ENCODE measurements at regions not wholly inside any gene's neighbourhood (a gene's known extent, or its start where the extent isn't known, plus 50 kb on each side); places are given as distances from the start of the nearest gene placed in this dataset.
"Not testable (repeated sequence)": the region's sequence is repeated elsewhere in the genome, so short reads cannot be mapped to it uniquely, and the experiment has no call there.

DNA sequence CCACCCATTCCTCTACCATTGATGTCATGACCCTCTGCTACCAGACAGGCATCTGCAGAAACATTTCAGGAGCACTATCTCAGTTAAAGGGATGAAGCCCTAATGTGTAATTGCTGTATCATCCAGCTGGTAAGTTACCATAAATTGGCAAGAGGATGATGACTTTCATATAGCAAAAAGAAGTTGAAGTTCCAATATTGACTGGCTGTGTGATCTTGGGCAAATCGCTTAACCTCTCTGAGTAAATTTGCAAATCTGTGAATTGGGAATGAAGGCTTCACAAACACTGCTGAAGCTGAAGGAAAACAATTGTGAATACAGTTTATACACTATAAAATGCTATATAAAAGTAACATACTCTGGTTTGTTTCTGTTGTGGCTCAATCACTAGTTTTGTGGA, 89.5 kb upstream of the PHACTR1 start:
- no peaks in the 10 kb centered on the region for H3K27me3 ChIP-seq
- TF ChIP-seq, protein P1, sequence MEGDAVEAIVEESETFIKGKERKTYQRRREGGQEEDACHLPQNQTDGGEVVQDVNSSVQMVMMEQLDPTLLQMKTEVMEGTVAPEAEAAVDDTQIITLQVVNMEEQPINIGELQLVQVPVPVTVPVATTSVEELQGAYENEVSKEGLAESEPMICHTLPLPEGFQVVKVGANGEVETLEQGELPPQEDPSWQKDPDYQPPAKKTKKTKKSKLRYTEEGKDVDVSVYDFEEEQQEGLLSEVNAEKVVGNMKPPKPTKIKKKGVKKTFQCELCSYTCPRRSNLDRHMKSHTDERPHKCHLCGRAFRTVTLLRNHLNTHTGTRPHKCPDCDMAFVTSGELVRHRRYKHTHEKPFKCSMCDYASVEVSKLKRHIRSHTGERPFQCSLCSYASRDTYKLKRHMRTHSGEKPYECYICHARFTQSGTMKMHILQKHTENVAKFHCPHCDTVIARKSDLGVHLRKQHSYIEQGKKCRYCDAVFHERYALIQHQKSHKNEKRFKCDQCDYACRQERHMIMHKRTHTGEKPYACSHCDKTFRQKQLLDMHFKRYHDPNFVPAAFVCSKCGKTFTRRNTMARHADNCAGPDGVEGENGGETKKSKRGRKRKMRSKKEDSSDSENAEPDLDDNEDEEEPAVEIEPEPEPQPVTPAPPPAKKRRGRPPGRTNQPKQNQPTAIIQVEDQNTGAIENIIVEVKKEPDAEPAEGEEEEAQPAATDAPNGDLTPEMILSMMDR (IDR thresholded peaks at IDR 0.05) = no peak

DNA sequence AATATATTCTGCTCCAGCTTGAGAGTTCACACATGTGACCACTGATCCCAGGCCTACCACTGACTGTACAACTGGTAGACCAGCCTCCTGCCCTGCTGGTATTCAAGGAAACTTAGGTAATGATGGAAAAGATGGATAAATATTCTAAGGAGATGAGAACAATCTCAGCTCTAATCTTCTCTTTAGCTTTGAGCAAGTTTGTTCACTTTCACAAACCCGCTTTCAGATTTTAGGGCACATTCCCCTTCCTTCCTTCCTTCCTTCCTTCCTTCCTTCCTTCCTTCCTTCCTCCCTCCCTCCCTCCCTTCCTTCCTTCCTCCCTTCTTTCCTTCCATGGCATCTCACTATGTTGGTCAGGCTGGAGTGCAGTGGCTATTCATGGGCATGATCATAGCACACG, 88.2 kb upstream of the PHACTR1 start:
- TF ChIP-seq, protein P1 (IDR thresholded peaks at IDR 0.05) = no peak
- intact Hi-C loops (cut with DNase I) = no loop called here
- Histone ChIP-seq H3K9me3 (no peaks in the 10 kb centered on the region), H3K4me1 (no peaks in the 10 kb centered on the region), H3K27me3 (no peaks in the 10 kb centered on the region), H3K27ac (no peak overlapping the region), H3K9ac (ENCODE audit: low read depth in 2 of 2, low read length in 2 of 2) (no peak overlapping the region), H3K36me3 (no peaks in the 10 kb centered on the region), H3K4me3 (no peak overlapping the region)
- DNase-seq = no peak

More for the DNA sequence above, 89.5 kb upstream of the PHACTR1 start:
- Histone ChIP-seq H3K9ac (ENCODE audit: low read depth in 2 of 2, low read length in 2 of 2) (no peak overlapping the region), H3K27ac (no peak overlapping the region), H3K9me3 (no peaks in the 10 kb centered on the region), H3K36me3 (no peaks in the 10 kb centered on the region), H3K4me3 (no peak overlapping the region), H3K4me1 (no peaks in the 10 kb centered on the region)
- intact Hi-C loops (cut with DNase I) = no loop called here
- no peak for DNase-seq

DNA sequence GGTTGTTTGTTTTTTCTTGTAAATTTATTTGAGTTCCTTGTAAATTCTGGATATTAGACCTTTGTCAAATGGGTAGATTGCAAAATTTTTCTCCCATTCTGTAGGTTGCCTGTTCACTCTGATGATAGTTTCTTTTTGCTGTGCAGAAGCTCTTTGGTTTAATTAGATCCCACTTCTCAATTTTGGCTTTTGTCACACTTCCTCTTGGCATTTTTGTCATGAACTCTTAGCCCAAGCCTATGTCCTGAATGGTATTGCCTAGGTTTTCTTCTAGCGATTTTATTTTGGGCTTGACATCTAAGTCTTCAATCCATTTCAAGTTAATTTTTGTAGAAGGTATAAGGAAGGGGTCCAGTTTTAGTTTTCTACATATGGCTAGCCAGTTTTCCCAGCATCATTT, 82.8 kb upstream of the PHACTR1 start:
- H3K36me3 ChIP-seq; H3K27ac ChIP-seq; H3K9ac ChIP-seq (ENCODE audit: low read depth in 2 of 2, low read length in 2 of 2); H3K4me3 ChIP-seq; H3K9me3 ChIP-seq; DNase-seq; intact Hi-C loops (cut with DNase I); H3K27me3 ChIP-seq; H3K4me1 ChIP-seq: not testable (repeated sequence)

DNA sequence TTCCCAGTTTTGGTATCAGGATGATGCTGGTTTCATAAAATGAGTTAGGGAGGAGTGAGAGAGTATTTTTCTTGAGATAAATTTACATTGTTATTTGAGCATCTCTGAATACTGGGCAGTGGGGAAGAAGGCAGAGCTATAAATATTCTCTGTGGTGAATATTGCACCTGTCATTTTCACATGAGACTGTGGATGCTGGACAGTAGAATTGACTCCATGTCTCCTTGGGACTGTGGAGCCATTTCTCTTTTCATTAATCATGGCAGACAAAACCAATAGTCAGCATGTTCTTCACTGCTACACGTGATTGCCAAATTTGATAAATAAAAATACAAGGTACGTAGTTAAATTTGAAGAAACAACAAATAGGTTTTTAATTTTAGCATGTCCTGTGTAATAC, 81.2 kb upstream of the PHACTR1 start:
- no peaks in the 10 kb centered on the region for H3K27me3 ChIP-seq
- H3K4me3 ChIP-seq = no peak overlapping the region
- intact Hi-C loops (cut with DNase I) = loop anchor here (5.0 kb wide), 1 partner anchor 257 kb away; no protein-coding TSS in a partner anchor
- no peaks in the 10 kb centered on the region for H3K4me1 ChIP-seq
- DNase-seq = no peak
- no peak overlapping the region for H3K9ac ChIP-seq (ENCODE audit: low read depth in 2 of 2, low read length in 2 of 2)
- H3K27ac ChIP-seq = no peak overlapping the region
- no peaks in the 10 kb centered on the region for H3K9me3 ChIP-seq
- TF ChIP-seq, protein P1 (IDR thresholded peaks at IDR 0.05) = no peak
- no peaks in the 10 kb centered on the region for H3K36me3 ChIP-seq

DNA sequence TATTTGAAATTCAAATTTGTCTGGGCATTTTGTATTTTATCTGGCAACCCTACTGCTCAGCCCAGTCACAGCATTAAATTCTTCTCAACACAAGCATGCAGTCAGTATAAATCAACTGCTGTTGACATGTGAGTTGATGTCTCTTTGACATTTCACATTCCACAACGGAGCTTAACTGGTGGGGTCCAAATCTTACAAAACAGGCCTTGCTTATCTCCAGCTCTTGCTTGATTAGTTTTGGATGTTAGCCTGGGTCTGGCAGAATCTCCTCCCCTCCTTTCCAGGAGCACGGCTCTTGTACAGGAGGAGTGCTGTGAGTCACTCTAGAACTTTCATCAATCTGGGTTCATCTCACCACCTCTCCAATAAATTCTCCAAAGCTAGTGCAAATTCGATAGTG, 80.8 kb upstream of the PHACTR1 start:
- Histone ChIP-seq H3K27ac (no peak overlapping the region), H3K36me3 (no peaks in the 10 kb centered on the region), H3K4me1 (no peaks in the 10 kb centered on the region), H3K9ac (ENCODE audit: low read depth in 2 of 2, low read length in 2 of 2) (no peak overlapping the region), H3K9me3 (no peaks in the 10 kb centered on the region), H3K4me3 (no peak overlapping the region), H3K27me3 (no peaks in the 10 kb centered on the region)
- intact Hi-C loops (cut with DNase I) = loop anchor here (5.0 kb wide), 1 partner anchor 256 kb away; no protein-coding TSS in a partner anchor
- DNase-seq = no peak
- TF ChIP-seq, protein P1 (IDR thresholded peaks at IDR 0.05) = no peak

DNA sequence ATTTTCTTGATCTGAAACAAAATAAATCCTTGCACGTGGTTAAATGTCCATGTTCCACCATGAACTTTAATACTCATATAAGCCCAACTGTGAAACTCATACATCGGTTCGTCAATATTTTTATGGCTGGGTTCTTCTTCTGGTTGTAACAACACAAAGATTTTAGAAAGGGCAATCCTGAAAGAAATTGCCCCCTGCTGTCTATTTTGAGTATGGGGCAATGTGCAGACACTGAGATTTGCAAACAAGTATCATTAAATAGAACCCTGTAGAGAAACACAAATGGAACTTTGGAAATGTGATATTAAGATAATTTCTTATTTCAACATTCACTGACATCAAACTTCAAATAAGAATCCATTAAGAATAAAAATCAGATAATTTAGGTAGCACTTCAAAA, 80.2 kb upstream of the PHACTR1 start:
- Histone ChIP-seq H3K9me3 (no peaks in the 10 kb centered on the region), H3K4me1 (no peaks in the 10 kb centered on the region), H3K27me3 (no peaks in the 10 kb centered on the region), H3K36me3 (no peaks in the 10 kb centered on the region), H3K9ac (ENCODE audit: low read depth in 2 of 2, low read length in 2 of 2) (no peak overlapping the region), H3K4me3 (no peak overlapping the region), H3K27ac (no peak overlapping the region)
- TF ChIP-seq, protein P1 (IDR thresholded peaks at IDR 0.05) = no peak
- no peak for DNase-seq
- intact Hi-C loops (cut with DNase I) = loop anchor here (5.0 kb wide), 1 partner anchor 256 kb away; no protein-coding TSS in a partner anchor
